H1 (cell line): ENCODE measurements at regions not wholly inside any gene's neighbourhood (a gene's known extent, or its start where the extent isn't known, plus 50 kb on each side); places are given as distances from the start of the nearest gene placed in this dataset.

ENCODE experiments used
- CTCF ChIA-PET: fragments of 300-600 bp; sonication (Branson Sonifier 250); formaldehyde crosslinking; loops from one replicate; lab custom pipeline; 2021; ENCODE audit not compliant: partially characterized antibody; lab: Charles Lee
- POLR2A ChIA-PET: fragments of 300-600 bp; sonication (Branson Sonifier 250); formaldehyde crosslinking; loops from one replicate; lab custom pipeline; 2021; ENCODE audit warnings: inconsistent platforms; ENCODE audit not compliant: partially characterized antibody; lab: Charles Lee
- DNase-seq, 2 experiments: peaks; one replicate each; pipeline versions ENCODE4 v3.0.0 to v3.0.0-alpha.2; 2010 to 2022; ENCODE audit warnings: low spot score in 2 of 2, low read depth in 1 of 2, mixed read lengths in 1 of 2
- FAIRE-seq: peaks from 2 replicates; lab custom pipeline; 2011; peaks lifted over from hg19 to GRCh38; lab: Jason Lieb, UNC
- H2AFZ ChIP-seq: 2 replicates; pipeline ENCODE4 v1.8.1; 2012; ENCODE audit warnings: low read length, inconsistent platforms
- H2AK5ac ChIP-seq: 2 replicates; pipeline ENCODE4 v1.6.1; 2013; ENCODE audit warnings: low read depth, low read length
- H2BK120ac ChIP-seq: replicated peaks from 2 replicates; pipeline ENCODE3; 2013; ENCODE audit warnings: low read depth, low read length, inconsistent platforms
- H2BK12ac ChIP-seq: 2 replicates; pipeline ENCODE4 v1.6.1; 2013; ENCODE audit warnings: low read depth, low read length
- H2BK15ac ChIP-seq: 2 replicates; pipeline ENCODE4 v1.6.1; 2013; ENCODE audit warnings: low read length
- H2BK20ac ChIP-seq: 2 replicates; pipeline ENCODE4 v1.6.1; 2013; ENCODE audit warnings: low read length
- H2BK5ac ChIP-seq: 2 replicates; pipeline ENCODE4 v1.6.1; 2013; ENCODE audit warnings: low read depth, low read length
- H3K14ac ChIP-seq: 2 replicates; pipeline ENCODE4 v1.6.1; 2013; ENCODE audit warnings: inconsistent platforms; ENCODE audit not compliant: insufficient read length
- H3K18ac ChIP-seq: 2 replicates; pipeline ENCODE4 v1.6.1; 2013; ENCODE audit warnings: low read length; ENCODE audit errors: extremely low read depth
- H3K23ac ChIP-seq: 2 replicates; pipeline ENCODE4 v1.6.1; 2013; ENCODE audit warnings: inconsistent platforms; ENCODE audit not compliant: insufficient read length
- H3K23me2 ChIP-seq: 2 replicates; pipeline ENCODE4 v1.6.1; 2013; ENCODE audit warnings: low read depth, low read length
- H3K27ac ChIP-seq: 2 replicates; pipeline ENCODE4 v1.6.1; 2011; ENCODE audit warnings: low read depth, low read length, inconsistent platforms
- H3K27me3 ChIP-seq, 4 experiments: replicated peaks in 1 of 4; 1 replicate in 1 of 4; 2 replicates in 3 of 4; pipeline versions ENCODE4 v1.6.1 to v1.8.1; 2011 to 2013; ENCODE audit warnings: low read length in 3 of 4, mild to moderate bottlenecking in 3 of 4, inconsistent platforms in 2 of 4, mixed read lengths in 2 of 4, moderate library complexity in 1 of 4; ENCODE audit not compliant: control insufficient read depth in 3 of 4, insufficient read depth in 3 of 4; ENCODE audit errors: extremely low read depth in 1 of 4
- H3K36me3 ChIP-seq, 4 experiments: 2 replicates each; pipeline versions ENCODE4 v1.6.1 to v1.8.1; 2011 to 2013; ENCODE audit warnings: mild to moderate bottlenecking in 4 of 4, low read length in 3 of 4, moderate library complexity in 2 of 4, control low read depth in 1 of 4, inconsistent platforms in 1 of 4; ENCODE audit not compliant: insufficient read depth in 4 of 4, control insufficient read depth in 2 of 4
- H3K4ac ChIP-seq: replicated peaks from 2 replicates; pipeline ENCODE3; 2013; ENCODE audit warnings: low read length, low read depth, mixed read lengths, inconsistent platforms; ENCODE audit not compliant: insufficient read length
- H3K4me1 ChIP-seq, 4 experiments: replicated peaks in 1 of 4; 1 replicate in 1 of 4; 2 replicates in 3 of 4; pipeline versions ENCODE4 v1.6.1 to v1.8.1; 2011 to 2013; ENCODE audit warnings: low read length in 3 of 4, inconsistent platforms in 2 of 4, mixed read lengths in 1 of 4; ENCODE audit not compliant: insufficient read depth in 4 of 4, control insufficient read depth in 3 of 4
- H3K4me2 ChIP-seq, 2 experiments: 2 replicates each; pipeline versions ENCODE4 v1.6.1 to v1.8.1; 2011 to 2013; ENCODE audit warnings: low read depth in 2 of 2, low read length in 2 of 2, control low read depth in 1 of 2, inconsistent platforms in 1 of 2, mild to moderate bottlenecking in 1 of 2; ENCODE audit not compliant: insufficient read depth in 1 of 2
- H3K4me3 ChIP-seq, 4 experiments: fragments of 200-600, 300-600 bp in 1 of 4; sonication (generic), shearing (Covaris generic), sonication (Bioruptor Twin) in 1 of 4; 2 replicates each; pipeline versions ENCODE4 v1.5.1 to v1.8.1; 2011 to 2016; ENCODE audit warnings: low read length in 4 of 4, low read depth in 3 of 4, control low read depth in 2 of 4, inconsistent platforms in 2 of 4, mild to moderate bottlenecking in 2 of 4, mixed read lengths in 1 of 4, moderate library complexity in 1 of 4; ENCODE audit not compliant: insufficient read depth in 2 of 4; ENCODE audit errors: extremely low read depth in 1 of 4
- H3K56ac ChIP-seq: replicated peaks from 2 replicates; pipeline ENCODE3; 2013; ENCODE audit warnings: low read depth, mild to moderate bottlenecking, mixed read lengths, low read length, inconsistent platforms; ENCODE audit not compliant: insufficient read length
- H3K79me1 ChIP-seq: 2 replicates; pipeline ENCODE4 v1.6.1; 2013; ENCODE audit warnings: low read depth, low read length, control low read depth
- H3K79me2 ChIP-seq, 2 experiments: 2 replicates each; pipeline versions ENCODE4 v1.6.1 to v1.8.1; 2012 to 2013; ENCODE audit warnings: low read length in 2 of 2, mild to moderate bottlenecking in 2 of 2, inconsistent platforms in 1 of 2; ENCODE audit not compliant: insufficient read depth in 2 of 2, control insufficient read depth in 1 of 2
- H3K9ac ChIP-seq, 4 experiments: replicated peaks in 1 of 4; 1 replicate in 1 of 4; 2 replicates in 3 of 4; pipeline versions ENCODE4 v1.6.1 to v1.8.1; 2011 to 2013; ENCODE audit warnings: low read depth in 3 of 4, low read length in 3 of 4, control low read depth in 2 of 4, mild to moderate bottlenecking in 2 of 4, moderate library complexity in 2 of 4, inconsistent platforms in 1 of 4; ENCODE audit errors: extremely low read depth in 1 of 4
- H3K9me3 ChIP-seq, 2 experiments: 2 replicates each; pipeline versions ENCODE4 v1.6.1 to v1.8.1; 2012 to 2013; ENCODE audit warnings: mild to moderate bottlenecking in 2 of 2, moderate library complexity in 2 of 2, control low read depth in 1 of 2, inconsistent platforms in 1 of 2, low read depth in 1 of 2, low read length in 1 of 2, mixed read lengths in 1 of 2; ENCODE audit not compliant: insufficient read depth in 2 of 2
- H4K20me1 ChIP-seq, 2 experiments: replicated peaks in 1 of 2; 2 replicates each; pipeline versions ENCODE3 to v1.8.1; 2011 to 2013; ENCODE audit warnings: inconsistent platforms in 2 of 2, low read length in 2 of 2, mild to moderate bottlenecking in 1 of 2; ENCODE audit not compliant: insufficient read depth in 2 of 2, control insufficient read depth in 1 of 2
- H4K5ac ChIP-seq: 2 replicates; pipeline ENCODE4 v1.6.1; 2013; ENCODE audit warnings: low read length, low read depth, mixed read lengths, inconsistent platforms; ENCODE audit not compliant: insufficient read length
- H4K8ac ChIP-seq: 2 replicates; pipeline ENCODE4 v1.8.0; 2013; ENCODE audit warnings: mild to moderate bottlenecking, moderate library complexity, low read length, inconsistent platforms; ENCODE audit not compliant: insufficient read depth; ENCODE audit errors: extremely low read depth
- H4K91ac ChIP-seq: replicated peaks from 2 replicates; pipeline ENCODE3; 2013; ENCODE audit warnings: low read length, mixed read lengths, inconsistent platforms; ENCODE audit not compliant: insufficient read length
- CBX8 ChIP-seq: fragments of 300-800, 300-1000 bp; sonication (generic); IDR thresholded peaks from 2 replicates; pipeline ENCODE4 v1.7.1; 2016; ENCODE audit warnings: low read depth, low read length, borderline replicate concordance
- CHD1 ChIP-seq: IDR thresholded peaks from 2 replicates; pipeline ENCODE4 v1.6.1; 2012; ENCODE audit warnings: low read depth, low read length, improper control_type of control experiment
- CREB1 ChIP-seq: IDR thresholded peaks from 2 replicates; pipeline ENCODE4 v1.6.1; 2012; ENCODE audit warnings: inconsistent platforms
- CTBP2 ChIP-seq: IDR thresholded peaks from 2 replicates; pipeline ENCODE4 v1.7.0; 2011; ENCODE audit warnings: borderline replicate concordance, mild to moderate bottlenecking, moderate library complexity, mixed read lengths, low read length; ENCODE audit not compliant: insufficient read depth, insufficient read length
- NRF1 ChIP-seq: IDR thresholded peaks from 2 replicates; pipeline ENCODE4 v1.6.1; 2011; ENCODE audit warnings: mild to moderate bottlenecking, low read depth, low read length, improper control_type of control experiment
- PHF8 ChIP-seq: fragments of 200-600 bp; sonication (generic); conservative IDR thresholded peaks from 2 replicates; pipeline ENCODE4 v1.7.1; 2012; ENCODE audit warnings: low read depth, mild to moderate bottlenecking, inconsistent platforms, low read length, moderate library complexity
- RXRA ChIP-seq: IDR thresholded peaks from 2 replicates; pipeline ENCODE4 v1.6.1; 2011; ENCODE audit warnings: low read depth, mild to moderate bottlenecking, low read length, moderate library complexity; ENCODE audit not compliant: insufficient read depth
- ZNF274 ChIP-seq: IDR thresholded peaks from 2 replicates; pipeline ENCODE4 v1.7.0; 2012; ENCODE audit warnings: low read length, borderline replicate concordance; ENCODE audit errors: extremely low read depth
- WGBS, 2 experiments: shearing (Covaris generic) in 1 of 2; methylation state at CpG; one replicate each; pipeline versions ENCODE4 v1.1.6 to v1.1.7; 2013 to 2015; ENCODE audit warnings: low lambda C conversion rate in 2 of 2, mixed read lengths in 2 of 2, inconsistent platforms in 1 of 2, low coverage in 1 of 2, missing lambda C conversion rate in 1 of 2; ENCODE audit not compliant: insufficient replicate concordance in 2 of 2, insufficient coverage in 1 of 2, insufficient read length in 1 of 2; ENCODE audit errors: extremely low coverage in 1 of 2, missing lambda C conversion rate in 1 of 2; 5-methylcytosine and 5-hydroxymethylcytosine counted together
- TF ChIP-seq, protein P1 (sequence below): IDR thresholded peaks from 2 replicates; pipeline ENCODE4 v1.6.1; 2012; ENCODE audit warnings: inconsistent platforms
- TF ChIP-seq, protein P2 (sequence below): IDR thresholded peaks from 2 replicates; pipeline ENCODE4 v1.6.1; 2012; ENCODE audit warnings: low read length, inconsistent platforms

DNA sequence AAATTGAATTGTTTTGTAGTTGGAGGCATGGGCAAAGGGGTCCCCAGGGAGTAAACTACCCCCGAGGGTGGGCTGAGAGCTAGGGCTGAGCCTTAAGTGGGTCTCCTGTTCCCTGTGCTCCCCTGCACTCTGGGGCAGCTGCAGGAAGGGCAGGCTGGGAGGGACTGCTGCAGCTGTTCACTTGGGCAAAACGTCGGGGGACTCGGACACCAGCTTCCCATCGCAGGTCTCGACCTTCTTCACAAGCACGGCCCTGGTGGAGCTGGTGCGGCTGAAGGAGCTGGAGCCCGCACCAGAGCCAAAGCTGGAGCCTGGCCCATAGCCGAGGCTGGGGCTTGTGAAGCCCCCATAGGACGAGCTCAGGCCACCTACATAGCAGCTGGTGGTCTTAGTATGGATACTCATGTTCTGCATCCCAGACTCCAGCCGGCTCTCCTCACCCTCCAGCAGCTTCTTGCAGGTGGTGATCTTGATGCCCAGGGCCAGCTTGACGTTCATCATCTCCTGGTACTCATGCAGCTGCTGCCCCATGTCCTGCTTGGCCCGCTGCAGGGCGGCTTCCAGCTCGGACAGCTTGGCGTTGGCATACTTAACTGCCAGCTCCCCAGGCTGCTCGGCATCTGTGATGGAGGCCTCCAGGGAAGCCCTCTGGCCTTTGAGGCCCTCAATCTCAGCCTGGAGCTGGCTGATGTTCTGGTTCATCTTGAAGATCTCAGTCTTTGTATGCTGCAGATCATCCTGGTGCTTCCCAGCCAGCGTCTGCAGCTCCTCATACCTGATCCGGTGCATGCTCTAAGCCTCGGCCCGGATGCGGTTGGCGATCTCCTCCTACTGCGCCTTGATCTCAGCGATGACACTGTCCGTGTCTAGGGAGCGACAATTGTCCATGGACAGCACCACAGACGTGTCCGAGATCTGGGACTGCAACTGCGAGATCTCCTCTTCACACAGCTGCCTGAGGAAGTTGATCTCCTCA, 423.5 kb upstream of the ARPP21 start:
- no peak overlapping the region for H3K18ac ChIP-seq
- no peak overlapping the region for H3K9ac ChIP-seq
- no peak overlapping the region for H2BK15ac ChIP-seq
- H2BK12ac ChIP-seq: no peak overlapping the region
- no peak overlapping the region for H3K4me3 ChIP-seq
- no peaks in the 10 kb centered on the region for H3K36me3 ChIP-seq
- H2BK120ac ChIP-seq: no peak overlapping the region
- H3K23ac ChIP-seq: no peak overlapping the region
- H2BK20ac ChIP-seq: no peak overlapping the region
- H3K79me1 ChIP-seq: no peaks in the 10 kb centered on the region
- peak overlapping the region; percentile 51 for H4K8ac ChIP-seq
- H2BK5ac ChIP-seq: no peak overlapping the region
- no peaks in the 10 kb centered on the region for H3K23me2 ChIP-seq
- H3K27me3 ChIP-seq: no peaks in the 10 kb centered on the region
- no peaks in the 10 kb centered on the region for H3K79me2 ChIP-seq
- no peak overlapping the region for H3K14ac ChIP-seq
- no peaks in the 10 kb centered on the region for H3K4me1 ChIP-seq
- no peaks in the 10 kb centered on the region for H4K20me1 ChIP-seq
- H3K9me3 ChIP-seq: peaks cover 0 to 13% of the 10 kb centered on the region in 2 experiments; a peak in 1 of 4 replicates
- no peak for DNase-seq
- no peak overlapping the region for H3K4me2 ChIP-seq
- H4K91ac ChIP-seq: no peak overlapping the region
- H3K27ac ChIP-seq: no peak overlapping the region
- 91% methylated on average over 30 of the region's 31 CpGs; no CpG with 5 or more reads in 1 of the 2 experiments for WGBS, 2 experiments
- H2AFZ ChIP-seq: no peak overlapping the region
- H3K56ac ChIP-seq: no peak overlapping the region
- no peak for FAIRE-seq
- ChIA-PET POLR2A (no interaction called here), CTCF (no interaction called here)
- no peak overlapping the region for H2AK5ac ChIP-seq
- H3K4ac ChIP-seq: no peak overlapping the region
- no peak overlapping the region for H4K5ac ChIP-seq
- TF ChIP-seq NRF1: no peak
- no peak for TF ChIP-seq CHD1
- no peak for TF ChIP-seq CBX8
- TF ChIP-seq, protein P1, sequence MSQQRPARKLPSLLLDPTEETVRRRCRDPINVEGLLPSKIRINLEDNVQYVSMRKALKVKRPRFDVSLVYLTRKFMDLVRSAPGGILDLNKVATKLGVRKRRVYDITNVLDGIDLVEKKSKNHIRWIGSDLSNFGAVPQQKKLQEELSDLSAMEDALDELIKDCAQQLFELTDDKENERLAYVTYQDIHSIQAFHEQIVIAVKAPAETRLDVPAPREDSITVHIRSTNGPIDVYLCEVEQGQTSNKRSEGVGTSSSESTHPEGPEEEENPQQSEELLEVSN: no peak
- TF ChIP-seq ZNF274: no peak
- TF ChIP-seq PHF8: no peak
- TF ChIP-seq, protein P2, sequence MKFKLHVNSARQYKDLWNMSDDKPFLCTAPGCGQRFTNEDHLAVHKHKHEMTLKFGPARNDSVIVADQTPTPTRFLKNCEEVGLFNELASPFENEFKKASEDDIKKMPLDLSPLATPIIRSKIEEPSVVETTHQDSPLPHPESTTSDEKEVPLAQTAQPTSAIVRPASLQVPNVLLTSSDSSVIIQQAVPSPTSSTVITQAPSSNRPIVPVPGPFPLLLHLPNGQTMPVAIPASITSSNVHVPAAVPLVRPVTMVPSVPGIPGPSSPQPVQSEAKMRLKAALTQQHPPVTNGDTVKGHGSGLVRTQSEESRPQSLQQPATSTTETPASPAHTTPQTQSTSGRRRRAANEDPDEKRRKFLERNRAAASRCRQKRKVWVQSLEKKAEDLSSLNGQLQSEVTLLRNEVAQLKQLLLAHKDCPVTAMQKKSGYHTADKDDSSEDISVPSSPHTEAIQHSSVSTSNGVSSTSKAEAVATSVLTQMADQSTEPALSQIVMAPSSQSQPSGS: no peak
- no peak for TF ChIP-seq RXRA
- no peak for TF ChIP-seq CTBP2
- TF ChIP-seq CREB1: no peak
